Activated CD4-positive, alpha-beta T cell treated with anti-CD3 and anti-CD28 coated beads for 24 hours (primary cell): ENCODE measurements at regions not wholly inside any gene's neighbourhood (a gene's known extent, or its start where the extent isn't known, plus 50 kb on each side); places are given as distances from the start of the nearest gene placed in this dataset.

Experiments used
- DNase-seq, 2 donors: peaks; one replicate each; pipeline ENCODE4 v3.0.0-alpha.2; 2020; ENCODE audit warnings: low read depth in 2 of 2

GRCh38 chr6:163630572-163630971 lies 216.1 kb downstream of the QKI start:
- DNase-seq = no peak

- DNase-seq = no peak
These were observed 215.6 kb downstream of the QKI start for GRCh38 chr6:163630096-163630495.
